ENCODE measurements at regions not wholly inside any gene's neighbourhood (a gene's known extent, or its start where the extent isn't known, plus 50 kb on each side); places are given as distances from the start of the nearest gene placed in this dataset.

GRCh38 chr16:59088431-59088830, 354.3 kb upstream of the GOT2 start:
- no peak for TF ChIP-seq CTCF (IDR thresholded peaks at IDR 0.05; ENCODE audit: unreplicated experiment in 3 of 3)
- Mint-ChIP-seq H3K4me1 (no peaks in the 10 kb centered on the region), H3K4me3 (no peak overlapping the region), H3K27ac (no peak overlapping the region), H3K36me3 (ENCODE audit: low read depth) (no peaks in the 10 kb centered on the region), H3K27me3 (ENCODE audit: low read depth) (no peaks in the 10 kb centered on the region), H3K9me3 (no peaks in the 10 kb centered on the region)

GRCh38 chr16:59087641-59088040, 353.5 kb upstream of the GOT2 start:
- no peaks in the 10 kb centered on the region for H3K27me3 Mint-ChIP-seq (ENCODE audit: low read depth)
- H3K4me1 Mint-ChIP-seq, result no peaks in the 10 kb centered on the region
- peaks cover 2% of the 10 kb centered on the region for H3K9me3 Mint-ChIP-seq
- no peaks in the 10 kb centered on the region for H3K36me3 Mint-ChIP-seq (ENCODE audit: low read depth)
- H3K4me3 Mint-ChIP-seq, result no peak overlapping the region
- TF ChIP-seq CTCF (IDR thresholded peaks at IDR 0.05; ENCODE audit: unreplicated experiment in 3 of 3), result no peak
- H3K27ac Mint-ChIP-seq, result no peak overlapping the region

GRCh38 chr16:59067205-59067604, 333.1 kb upstream of the GOT2 start:
- H3K4me1 Mint-ChIP-seq, result peaks cover 5% of the 10 kb centered on the region
- H3K27me3 Mint-ChIP-seq (ENCODE audit: low read depth), result no peaks in the 10 kb centered on the region
- no peaks in the 10 kb centered on the region for H3K36me3 Mint-ChIP-seq (ENCODE audit: low read depth)
- no peak overlapping the region for H3K4me3 Mint-ChIP-seq
- no peak for TF ChIP-seq CTCF (IDR thresholded peaks at IDR 0.05; ENCODE audit: unreplicated experiment in 3 of 3)
- peaks cover 19% of the 10 kb centered on the region for H3K9me3 Mint-ChIP-seq
- no peak overlapping the region for H3K27ac Mint-ChIP-seq

GRCh38 chr16:59060207-59060606, 326.1 kb upstream of the GOT2 start:
- no peaks in the 10 kb centered on the region for H3K9me3 Mint-ChIP-seq

GRCh38 chr16:59058250-59058649, 324.1 kb upstream of the GOT2 start:
- Mint-ChIP-seq H3K9me3 (no peaks in the 10 kb centered on the region), H3K36me3 (ENCODE audit: low read depth) (no peaks in the 10 kb centered on the region), H3K4me1 (peaks cover 5% of the 10 kb centered on the region), H3K4me3 (no peak overlapping the region), H3K27ac (no peak overlapping the region), H3K27me3 (ENCODE audit: low read depth) (no peaks in the 10 kb centered on the region)
- TF ChIP-seq CTCF (IDR thresholded peaks at IDR 0.05; ENCODE audit: unreplicated experiment in 3 of 3), result no peak

More at GRCh38 chr16:59060207-59060606, 326.1 kb upstream of the GOT2 start:
- no peaks in the 10 kb centered on the region for H3K36me3 Mint-ChIP-seq (ENCODE audit: low read depth)
- TF ChIP-seq CTCF (IDR thresholded peaks at IDR 0.05; ENCODE audit: unreplicated experiment in 3 of 3), result no peak
- H3K4me1 Mint-ChIP-seq, result peaks cover 5% of the 10 kb centered on the region
- H3K27ac Mint-ChIP-seq, result no peak overlapping the region
- H3K27me3 Mint-ChIP-seq (ENCODE audit: low read depth), result no peaks in the 10 kb centered on the region
- H3K4me3 Mint-ChIP-seq, result no peak overlapping the region

GRCh38 chr16:59053911-59054310, 319.8 kb upstream of the GOT2 start:
- no peak for TF ChIP-seq CTCF (IDR thresholded peaks at IDR 0.05; ENCODE audit: unreplicated experiment in 3 of 3)
- Mint-ChIP-seq H3K27me3 (ENCODE audit: low read depth) (no peaks in the 10 kb centered on the region), H3K36me3 (ENCODE audit: low read depth) (no peaks in the 10 kb centered on the region), H3K4me3 (no peak overlapping the region), H3K4me1 (no peaks in the 10 kb centered on the region), H3K27ac (no peak overlapping the region), H3K9me3 (no peaks in the 10 kb centered on the region)

Measured in nephron (organoid).